CD14-positive monocyte (primary cell): ENCODE measurements at regions not wholly inside any gene's neighbourhood (a gene's known extent, or its start where the extent isn't known, plus 50 kb on each side); places are given as distances from the start of the nearest gene placed in this dataset.
"Not testable (repeated sequence)": the region's sequence is repeated elsewhere in the genome, so short reads cannot be mapped to it uniquely, and the experiment has no call there.

ENCODE experiments used
- DNase-seq, 3 donors: peaks; one replicate each; pipeline ENCODE4 v3.0.0-alpha.2; 2011 to 2022
- H2AFZ ChIP-seq: 2 replicates; pipeline ENCODE4 v1.6.0; 2012; ENCODE audit warnings: mild to moderate bottlenecking, low read depth, low read length, inconsistent platforms; ENCODE audit not compliant: insufficient read depth, poor library complexity, severe bottlenecking
- H3K27ac ChIP-seq, 2 donors: 1 replicate in 1 of 2; 2 replicates in 1 of 2; pipeline ENCODE4 v1.5.1; 2012 to 2013; ENCODE audit warnings: low read length in 2 of 2, control low read depth in 1 of 2, inconsistent platforms in 1 of 2, low read depth in 1 of 2, mild to moderate bottlenecking in 1 of 2
- H3K27me3 ChIP-seq, 2 donors: one replicate each; pipeline versions ENCODE4 v1.6.0 to v1.6.1; 2011 to 2013; ENCODE audit warnings: low read length in 2 of 2; ENCODE audit not compliant: control insufficient read depth in 2 of 2, insufficient read depth in 2 of 2
- H3K36me3 ChIP-seq, 2 donors: replicated peaks in 1 of 2; 1 replicate in 1 of 2; 2 replicates in 1 of 2; pipeline versions ENCODE4 v1.5.1 to v1.6.1; 2012 to 2013; ENCODE audit warnings: low read length in 2 of 2, control low read depth in 1 of 2, inconsistent platforms in 1 of 2, mild to moderate bottlenecking in 1 of 2; ENCODE audit not compliant: insufficient read depth in 2 of 2, control insufficient read depth in 1 of 2
- H3K4me1 ChIP-seq, 2 donors: 1 replicate in 1 of 2; 2 replicates in 1 of 2; pipeline versions ENCODE4 v1.5.1 to v1.6.1; 2012 to 2013; ENCODE audit warnings: low read length in 2 of 2, control low read depth in 1 of 2, inconsistent platforms in 1 of 2, mild to moderate bottlenecking in 1 of 2, moderate library complexity in 1 of 2; ENCODE audit not compliant: insufficient read depth in 2 of 2, control insufficient read depth in 1 of 2
- H3K4me2 ChIP-seq: replicated peaks from 2 replicates; pipeline ENCODE3; 2012; ENCODE audit warnings: low read length, moderate library complexity, mild to moderate bottlenecking; ENCODE audit not compliant: poor library complexity, severe bottlenecking; ENCODE audit errors: extremely low read depth
- H3K4me3 ChIP-seq, 3 experiments: fragments of 200-600 bp in 1 of 3; sonication (generic) in 1 of 3; replicated peaks in 1 of 3; 1 replicate in 2 of 3; 2 replicates in 1 of 3; pipeline ENCODE4 v1.5.1; 2011 to 2013; ENCODE audit warnings: low read length in 3 of 3, mild to moderate bottlenecking in 3 of 3, control low read depth in 2 of 3, low read depth in 2 of 3, inconsistent platforms in 1 of 3, moderate library complexity in 1 of 3
- H3K79me2 ChIP-seq: 2 replicates; pipeline ENCODE4 v1.6.0; 2012; ENCODE audit warnings: mild to moderate bottlenecking, control low read depth, inconsistent platforms, low read length, moderate library complexity; ENCODE audit not compliant: insufficient read depth
- H3K9ac ChIP-seq: 2 replicates; pipeline ENCODE4 v1.6.0; 2017; ENCODE audit warnings: low read length, mild to moderate bottlenecking; ENCODE audit not compliant: insufficient read depth, poor library complexity, severe bottlenecking
- H3K9me3 ChIP-seq, 2 donors: replicated peaks in 1 of 2; 1 replicate in 1 of 2; 2 replicates in 1 of 2; pipeline versions ENCODE4 v1.5.1 to v1.6.1; 2012 to 2013; ENCODE audit warnings: low read length in 2 of 2, control low read depth in 1 of 2; ENCODE audit not compliant: control insufficient read depth in 1 of 2, insufficient read depth in 1 of 2
- H4K20me1 ChIP-seq: 2 replicates; pipeline ENCODE4 v1.6.0; 2012; ENCODE audit warnings: mild to moderate bottlenecking, low read length, control low read depth, moderate library complexity; ENCODE audit not compliant: insufficient read depth
- H3K27ac Mint-ChIP-seq, 7 donors: one replicate each; pipeline ENCODE4 v1.8.0; 2020; ENCODE audit warnings: mild to moderate bottlenecking in 7 of 7, mixed read lengths in 7 of 7, moderate library complexity in 6 of 7, inconsistent platforms in 2 of 7
- H3K27me3 Mint-ChIP-seq, 3 donors: one replicate each; pipeline ENCODE4 v1.8.0; 2021 to 2022; ENCODE audit warnings: low read depth in 3 of 3, mild to moderate bottlenecking in 3 of 3, mixed read lengths in 3 of 3, moderate library complexity in 3 of 3, inconsistent platforms in 1 of 3
- H3K36me3 Mint-ChIP-seq, 2 donors: one replicate each; pipeline ENCODE4 v1.8.0; 2020; ENCODE audit warnings: mixed read lengths in 2 of 2, inconsistent platforms in 1 of 2, mild to moderate bottlenecking in 1 of 2
- H3K4me1 Mint-ChIP-seq: one replicate; pipeline ENCODE4 v1.8.0; 2020; ENCODE audit warnings: mild to moderate bottlenecking, mixed read lengths
- H3K4me3 Mint-ChIP-seq, 2 donors: one replicate each; pipeline ENCODE4 v1.8.0; 2020; ENCODE audit warnings: mild to moderate bottlenecking in 2 of 2, mixed read lengths in 2 of 2, moderate library complexity in 1 of 2
- H3K9me3 Mint-ChIP-seq, 7 donors: one replicate each; pipeline ENCODE4 v1.8.0; 2020 to 2022; ENCODE audit warnings: mixed read lengths in 7 of 7, mild to moderate bottlenecking in 6 of 7, moderate library complexity in 6 of 7, inconsistent platforms in 2 of 7
- CTCF ChIP-seq: fragments of 200-600 bp; IDR thresholded peaks from one replicate; pipeline ENCODE4 v1.8.0; 2022; ENCODE audit warnings: antibody characterized with exemption, mild to moderate bottlenecking
- WGBS: methylation state at CpG from one replicate; pipeline ENCODE4 v1.1.5; 2013; ENCODE audit warnings: missing lambda C conversion rate; ENCODE audit not compliant: insufficient coverage; 5-methylcytosine and 5-hydroxymethylcytosine counted together
- intact Hi-C, 2 donors: fragments of 100-400 bp; cut with micrococcal nuclease; formaldehyde crosslinking; loops; one replicate each; pipeline versions ENCODE4 v1.15.0 to v1.15.1; 2023

GRCh38 chr2:153287109-153287801 is 191.3 kb downstream of the RPRM start:
- no peak overlapping the region for H2AFZ ChIP-seq
- H3K4me1 ChIP-seq, result no peaks in the 10 kb centered on the region
- H3K9me3 ChIP-seq, result peaks cover 12 to 21% of the 10 kb centered on the region in 2 donors
- H3K4me3 ChIP-seq, result no peak overlapping the region
- H3K27ac Mint-ChIP-seq, result no peak overlapping the region
- no peaks in the 10 kb centered on the region for H3K36me3 Mint-ChIP-seq
- no peak for TF ChIP-seq CTCF
- H3K79me2 ChIP-seq, result no peaks in the 10 kb centered on the region
- peaks cover 0 to 2% (median 2%) of the 10 kb centered on the region in 3 donors for H3K27me3 Mint-ChIP-seq
- H3K9ac ChIP-seq, result no peak overlapping the region
- H3K4me3 Mint-ChIP-seq, result no peak overlapping the region
- intact Hi-C loops, result no loop called here
- H3K9me3 Mint-ChIP-seq, result peaks cover 0 to 16% (median 9%) of the 10 kb centered on the region in 7 donors
- H3K36me3 ChIP-seq, result no peaks in the 10 kb centered on the region
- WGBS, result 44% methylated on average over 24 of the region's 24 CpGs
- H3K27me3 ChIP-seq, result no peaks in the 10 kb centered on the region
- DNase-seq, result no peak
- H4K20me1 ChIP-seq, result no peaks in the 10 kb centered on the region
- H3K4me2 ChIP-seq, result no peak overlapping the region
- H3K4me1 Mint-ChIP-seq, result no peaks in the 10 kb centered on the region
- H3K27ac ChIP-seq, result no peak overlapping the region

DNA sequence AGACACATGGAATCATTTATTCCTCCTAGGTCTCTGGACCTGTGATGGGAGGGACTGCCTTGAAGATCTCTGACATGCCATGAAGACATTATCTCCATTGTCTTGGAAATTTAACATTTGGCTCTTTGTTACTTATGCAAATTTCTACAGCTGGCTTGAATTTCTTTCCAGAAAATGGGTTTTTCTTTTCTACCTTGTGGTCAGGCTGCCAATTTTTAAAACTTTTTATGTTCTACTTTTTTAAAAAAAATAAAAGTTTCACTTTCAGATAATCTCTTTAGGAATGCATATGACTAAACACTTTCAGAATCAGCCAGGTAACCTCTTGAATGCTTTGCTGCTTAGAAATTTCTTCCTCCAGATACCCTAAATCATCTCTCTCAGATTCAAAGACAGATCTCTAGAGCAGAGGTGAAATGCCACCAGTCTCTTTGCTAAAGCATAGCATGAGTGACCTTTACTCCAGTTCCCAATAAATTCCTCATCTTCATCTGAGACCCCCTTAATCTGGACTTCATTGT is 209.6 kb downstream of the RPRM start:
- Histone ChIP-seq H3K79me2 (no peaks in the 10 kb centered on the region), H4K20me1 (no peaks in the 10 kb centered on the region), H3K9ac (no peak overlapping the region), H3K27me3 (no peaks in the 10 kb centered on the region), H3K4me1 (no peaks in the 10 kb centered on the region), H2AFZ (no peak overlapping the region), H3K4me3 (no peak overlapping the region), H3K4me2 (no peak overlapping the region), H3K9me3 (peaks cover 12 to 24% of the 10 kb centered on the region in 2 donors), H3K36me3 (no peaks in the 10 kb centered on the region), H3K27ac (no peak overlapping the region)
- intact Hi-C loops, result no loop called here
- H3K27ac Mint-ChIP-seq, result no peak overlapping the region
- no peaks in the 10 kb centered on the region for H3K36me3 Mint-ChIP-seq
- peaks cover 6 to 21% (median 11%) of the 10 kb centered on the region in 7 donors for H3K9me3 Mint-ChIP-seq
- H3K4me1 Mint-ChIP-seq, result no peaks in the 10 kb centered on the region
- no peak for TF ChIP-seq CTCF
- DNase-seq, result no peak
- H3K27me3 Mint-ChIP-seq, result no peaks in the 10 kb centered on the region
- H3K4me3 Mint-ChIP-seq, result no peak overlapping the region

- WGBS, result 79% methylated on average over 4 of the region's 18 CpGs
- H4K20me1 ChIP-seq, H3K36me3 Mint-ChIP-seq, DNase-seq, H3K4me3 Mint-ChIP-seq, H3K4me2 ChIP-seq, H3K27me3 Mint-ChIP-seq, H2AFZ ChIP-seq, H3K27ac Mint-ChIP-seq, H3K9ac ChIP-seq, H3K4me1 ChIP-seq, H3K4me1 Mint-ChIP-seq, H3K79me2 ChIP-seq, H3K27ac ChIP-seq, intact Hi-C loops, H3K27me3 ChIP-seq, H3K36me3 ChIP-seq, H3K4me3 ChIP-seq: not testable (repeated sequence)
- peaks cover 6 to 12% of the 10 kb centered on the region in 2 donors for H3K9me3 ChIP-seq
- peaks cover 7 to 18% (median 12%) of the 10 kb centered on the region in 7 donors for H3K9me3 Mint-ChIP-seq
Measured at GRCh38 chr2:153256876-153257275, 221.7 kb downstream of the RPRM start.
